Testis (tissue), 2 donors: ENCODE measurements at regions not wholly inside any gene's neighbourhood (a gene's known extent, or its start where the extent isn't known, plus 50 kb on each side); places are given as distances from the start of the nearest gene placed in this dataset.

Source experiments
- POLR2A ChIP-seq: fragments of 450-650 bp; IDR thresholded peaks from one replicate; pipeline ENCODE4 v1.6.1; 2017; ENCODE audit warnings: antibody characterized with exemption, mild to moderate bottlenecking, moderate library complexity
- TF ChIP-seq, protein P1 (sequence below), 3 experiments: fragments of 450-650 bp in 2 of 3; fragments of 200-600 bp in 1 of 3; sonication (generic) in 1 of 3; IDR thresholded peaks; one replicate each; pipeline ENCODE4 v1.5.1; 2016 to 2019; ENCODE audit warnings: antibody characterized with exemption in 3 of 3, mild to moderate bottlenecking in 2 of 3, moderate library complexity in 1 of 3

DNA sequence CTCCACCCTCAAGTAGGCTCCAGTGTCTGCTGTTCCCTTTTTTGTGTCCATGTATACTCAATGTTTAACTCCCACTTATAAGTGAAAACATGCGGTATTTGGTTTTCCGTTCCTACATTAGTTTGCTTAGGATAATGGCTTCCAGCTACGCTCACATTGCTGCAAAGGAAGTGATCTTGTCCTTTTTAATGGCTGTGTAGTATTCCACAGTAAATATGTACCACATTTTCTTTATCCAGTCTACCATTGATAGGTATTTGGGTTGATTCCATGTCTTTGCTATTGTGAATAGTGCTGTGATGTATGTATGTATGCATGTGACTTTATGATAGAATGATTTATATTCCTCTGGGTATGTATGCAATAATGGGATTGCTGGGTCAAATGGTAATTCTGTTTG lies 144.6 kb downstream of the BRD1 start:
- TF ChIP-seq, protein P1, sequence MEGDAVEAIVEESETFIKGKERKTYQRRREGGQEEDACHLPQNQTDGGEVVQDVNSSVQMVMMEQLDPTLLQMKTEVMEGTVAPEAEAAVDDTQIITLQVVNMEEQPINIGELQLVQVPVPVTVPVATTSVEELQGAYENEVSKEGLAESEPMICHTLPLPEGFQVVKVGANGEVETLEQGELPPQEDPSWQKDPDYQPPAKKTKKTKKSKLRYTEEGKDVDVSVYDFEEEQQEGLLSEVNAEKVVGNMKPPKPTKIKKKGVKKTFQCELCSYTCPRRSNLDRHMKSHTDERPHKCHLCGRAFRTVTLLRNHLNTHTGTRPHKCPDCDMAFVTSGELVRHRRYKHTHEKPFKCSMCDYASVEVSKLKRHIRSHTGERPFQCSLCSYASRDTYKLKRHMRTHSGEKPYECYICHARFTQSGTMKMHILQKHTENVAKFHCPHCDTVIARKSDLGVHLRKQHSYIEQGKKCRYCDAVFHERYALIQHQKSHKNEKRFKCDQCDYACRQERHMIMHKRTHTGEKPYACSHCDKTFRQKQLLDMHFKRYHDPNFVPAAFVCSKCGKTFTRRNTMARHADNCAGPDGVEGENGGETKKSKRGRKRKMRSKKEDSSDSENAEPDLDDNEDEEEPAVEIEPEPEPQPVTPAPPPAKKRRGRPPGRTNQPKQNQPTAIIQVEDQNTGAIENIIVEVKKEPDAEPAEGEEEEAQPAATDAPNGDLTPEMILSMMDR (IDR thresholded peaks at IDR 0.05), result no peak
- no peak for TF ChIP-seq POLR2A
